ENCODE measurements at regions not wholly inside any gene's neighbourhood (a gene's known extent, or its start where the extent isn't known, plus 50 kb on each side); places are given as distances from the start of the nearest gene placed in this dataset.

GRCh38 chr11:32187111-32187510 lies 96.2 kb downstream of the RCN1 start:
- H3K27me3 ChIP-seq: no peaks in the 10 kb centered on the region
- no peaks in the 10 kb centered on the region for H3K9me3 ChIP-seq
- H3K36me3 ChIP-seq: no peaks in the 10 kb centered on the region
- no peak overlapping the region for H3K4me3 ChIP-seq
- no peak for DNase-seq

GRCh38 chr11:32188785-32189184 lies 97.9 kb downstream of the RCN1 start:
- Histone ChIP-seq H3K27me3 (no peaks in the 10 kb centered on the region), H3K9me3 (no peaks in the 10 kb centered on the region), H3K36me3 (no peaks in the 10 kb centered on the region), H3K4me3 (no peak overlapping the region)
- DNase-seq: no peak

- no peaks in the 10 kb centered on the region for H3K9me3 ChIP-seq
- no peaks in the 10 kb centered on the region for H3K36me3 ChIP-seq
- DNase-seq: no peak
- H3K4me3 ChIP-seq: no peak overlapping the region
- no peaks in the 10 kb centered on the region; the same call in 1 of the 2 replicates for H3K27me3 ChIP-seq
Measured at GRCh38 chr11:32196137-32196536, 105.3 kb downstream of the RCN1 start.

- Histone ChIP-seq H3K4me3 (no peak overlapping the region), H3K36me3 (no peaks in the 10 kb centered on the region)
Measured at GRCh38 chr11:32198053-32198452, 107.2 kb downstream of the RCN1 start.

GRCh38 chr11:32200136-32200847 lies 109.4 kb downstream of the RCN1 start:
- no peaks in the 10 kb centered on the region; the same call in 1 of the 2 replicates for H3K27me3 ChIP-seq
- H3K4me3 ChIP-seq: no peak overlapping the region
- H3K9me3 ChIP-seq: no peaks in the 10 kb centered on the region
- no peak for DNase-seq
- H3K36me3 ChIP-seq: no peaks in the 10 kb centered on the region

More at GRCh38 chr11:32198053-32198452, 107.2 kb downstream of the RCN1 start:
- H3K27me3 ChIP-seq: no peaks in the 10 kb centered on the region; the same call in 1 of the 2 replicates
- DNase-seq: no peak
- no peaks in the 10 kb centered on the region for H3K9me3 ChIP-seq

GRCh38 chr11:32204751-32205150 lies 113.9 kb downstream of the RCN1 start:
- Histone ChIP-seq H3K9me3 (no peaks in the 10 kb centered on the region), H3K4me3 (no peak overlapping the region), H3K36me3 (no peaks in the 10 kb centered on the region), H3K27me3 (no peaks in the 10 kb centered on the region)
- DNase-seq: no peak

- Histone ChIP-seq H3K9me3 (no peaks in the 10 kb centered on the region), H3K4me3 (no peak overlapping the region), H3K27me3 (no peaks in the 10 kb centered on the region), H3K36me3 (no peaks in the 10 kb centered on the region)
- peak; percentile 82 for DNase-seq
Measured at GRCh38 chr11:32210556-32210955, 119.7 kb downstream of the RCN1 start.

- H3K36me3 ChIP-seq: no peaks in the 10 kb centered on the region
- peak; percentile 66 for DNase-seq
- H3K9me3 ChIP-seq: no peaks in the 10 kb centered on the region
- no peaks in the 10 kb centered on the region for H3K27me3 ChIP-seq
- H3K4me3 ChIP-seq: no peak overlapping the region
Measured at GRCh38 chr11:32213223-32213622, 122.3 kb downstream of the RCN1 start.

- Histone ChIP-seq H3K9me3 (no peaks in the 10 kb centered on the region), H3K4me3 (no peak overlapping the region), H3K27me3 (no peaks in the 10 kb centered on the region), H3K36me3 (no peaks in the 10 kb centered on the region)
- DNase-seq: no peak
Measured at GRCh38 chr11:32215157-32215556, 124.3 kb downstream of the RCN1 start.

GRCh38 chr11:32216749-32217148 lies 125.9 kb downstream of the RCN1 start:
- Histone ChIP-seq H3K9me3 (no peaks in the 10 kb centered on the region), H3K27me3 (no peaks in the 10 kb centered on the region), H3K4me3 (no peak overlapping the region), H3K36me3 (no peaks in the 10 kb centered on the region)
- no peak for DNase-seq

- DNase-seq: no peak
- Histone ChIP-seq H3K9me3 (no peaks in the 10 kb centered on the region), H3K27me3 (no peaks in the 10 kb centered on the region), H3K36me3 (no peaks in the 10 kb centered on the region), H3K4me3 (no peak overlapping the region)
Measured at GRCh38 chr11:32219320-32219719, 128.4 kb downstream of the RCN1 start.

GRCh38 chr11:32221476-32222032 lies 130.7 kb downstream of the RCN1 start:
- no peaks in the 10 kb centered on the region for H3K9me3 ChIP-seq
- no peak overlapping the region for H3K4me3 ChIP-seq
- no peak for DNase-seq
- H3K27me3 ChIP-seq: no peaks in the 10 kb centered on the region
- H3K36me3 ChIP-seq: no peaks in the 10 kb centered on the region

GRCh38 chr11:32224580-32224979 lies 133.7 kb downstream of the RCN1 start:
- no peaks in the 10 kb centered on the region for H3K36me3 ChIP-seq
- H3K4me3 ChIP-seq: no peak overlapping the region
- H3K27me3 ChIP-seq: no peaks in the 10 kb centered on the region
- no peak for DNase-seq
- no peaks in the 10 kb centered on the region for H3K9me3 ChIP-seq

GRCh38 chr11:32225571-32226285 lies 134.9 kb downstream of the RCN1 start:
- DNase-seq: no peak
- H3K4me3 ChIP-seq: no peak overlapping the region
- no peaks in the 10 kb centered on the region for H3K9me3 ChIP-seq
- no peaks in the 10 kb centered on the region for H3K36me3 ChIP-seq
- no peaks in the 10 kb centered on the region for H3K27me3 ChIP-seq

GRCh38 chr11:32226480-32226879 lies 135.6 kb downstream of the RCN1 start:
- Histone ChIP-seq H3K36me3 (no peaks in the 10 kb centered on the region), H3K4me3 (no peak overlapping the region), H3K27me3 (no peaks in the 10 kb centered on the region), H3K9me3 (no peaks in the 10 kb centered on the region)
- DNase-seq: no peak

GRCh38 chr11:32229576-32230240 lies 138.8 kb downstream of the RCN1 start:
- DNase-seq: no peak
- no peaks in the 10 kb centered on the region for H3K36me3 ChIP-seq
- no peak overlapping the region for H3K4me3 ChIP-seq
- no peaks in the 10 kb centered on the region for H3K9me3 ChIP-seq
- no peaks in the 10 kb centered on the region for H3K27me3 ChIP-seq

GRCh38 chr11:32231909-32232493 lies 141.1 kb downstream of the RCN1 start:
- H3K4me3 ChIP-seq: no peak overlapping the region
- H3K36me3 ChIP-seq: no peaks in the 10 kb centered on the region
- DNase-seq: peak; percentile 13
- no peaks in the 10 kb centered on the region for H3K9me3 ChIP-seq
- H3K27me3 ChIP-seq: no peaks in the 10 kb centered on the region

All from MG63 (cell line).